Left hindlimb (tissue), 1 donor: ENCODE measurements at regions not wholly inside any gene's neighbourhood (a gene's known extent, or its start where the extent isn't known, plus 50 kb on each side); places are given as distances from the start of the nearest gene placed in this dataset.
"Not testable (repeated sequence)": the region's sequence is repeated elsewhere in the genome, so short reads cannot be mapped to it uniquely, and the experiment has no call there.

ENCODE experiments used
- DNase-seq: peaks from one replicate; pipeline ENCODE4 v3.0.0-alpha.2; 2018

DNA sequence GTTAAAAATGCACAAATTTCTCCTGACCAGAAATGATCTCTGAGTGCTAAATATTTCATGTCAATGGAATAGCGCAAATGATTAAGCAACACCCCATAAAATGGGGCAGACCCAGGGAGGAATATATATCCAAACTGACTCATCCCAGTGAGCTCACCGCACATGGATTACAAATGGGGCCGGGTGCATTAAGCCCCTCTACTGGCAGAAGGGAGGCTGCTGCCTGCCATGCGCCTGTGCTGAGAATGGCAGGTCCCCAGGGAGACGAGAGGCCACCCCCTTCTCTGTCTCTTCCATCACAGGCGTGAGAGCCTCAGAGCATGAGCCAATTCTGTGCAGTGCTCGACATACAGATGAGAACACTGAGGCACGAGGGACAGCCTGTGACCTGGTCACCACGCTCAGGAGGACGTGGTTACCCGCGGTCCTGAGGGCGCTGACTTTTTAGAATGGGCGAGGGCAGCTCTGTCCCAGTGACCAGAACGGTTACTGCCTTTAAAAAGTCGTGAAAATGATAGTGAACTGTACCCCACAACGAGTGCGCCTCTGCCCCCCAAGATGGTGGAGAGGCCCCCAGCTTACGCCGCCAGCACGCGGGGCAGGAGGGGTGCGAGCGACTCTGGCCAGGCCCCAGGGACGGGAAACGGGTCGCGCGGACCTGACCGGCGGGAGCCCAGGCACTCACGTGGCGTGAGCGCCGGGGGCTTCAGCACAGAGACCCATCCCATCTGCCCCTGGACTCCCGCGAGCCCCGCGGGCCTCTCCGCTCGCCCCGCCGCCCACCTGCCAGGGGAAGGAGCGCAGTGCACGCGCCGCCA is 130.2 kb upstream of the ALDH3B2 start:
- not testable (repeated sequence) for DNase-seq

DNA sequence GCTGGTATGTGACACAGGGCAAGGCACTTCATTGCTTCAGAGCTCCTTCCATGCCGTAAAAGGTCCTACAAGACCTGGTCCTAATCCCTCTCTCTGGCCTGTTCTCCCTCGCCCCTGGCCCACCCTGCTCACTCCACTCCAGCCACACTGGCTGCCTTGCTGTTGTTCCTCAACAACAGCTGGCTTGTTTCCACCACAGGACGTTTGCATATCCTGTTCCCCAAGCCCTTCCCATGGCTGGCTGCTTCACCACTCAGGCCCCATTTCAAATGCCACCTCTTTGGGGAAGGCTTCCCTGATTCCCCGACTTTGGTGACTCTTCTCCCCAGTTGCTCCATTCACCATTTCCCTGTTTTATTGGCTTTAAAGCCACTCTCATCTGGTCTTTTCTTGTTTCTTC is 129.1 kb upstream of the ALDH3B2 start:
- DNase-seq, result not testable (repeated sequence)

DNA sequence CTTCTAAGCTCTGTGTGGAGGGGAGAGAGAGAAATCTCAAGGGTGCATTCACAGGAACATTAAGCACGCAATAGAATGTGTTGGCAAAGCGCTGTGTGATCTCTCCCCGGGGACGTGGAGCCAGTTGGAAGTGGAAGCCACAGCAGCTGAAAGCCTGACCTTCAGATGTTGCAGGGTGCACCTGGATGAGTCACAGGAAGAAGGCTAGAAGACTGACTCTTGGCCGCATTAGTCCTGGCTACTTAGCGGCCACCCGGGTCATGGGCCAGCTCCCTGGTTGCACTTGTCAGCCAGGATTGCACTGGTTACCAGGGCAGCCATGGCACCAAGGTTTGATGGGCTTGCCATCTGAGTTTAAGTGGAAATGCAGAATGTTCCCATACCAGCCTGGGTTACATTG is 128.6 kb upstream of the ALDH3B2 start:
- not testable (repeated sequence) for DNase-seq

DNA sequence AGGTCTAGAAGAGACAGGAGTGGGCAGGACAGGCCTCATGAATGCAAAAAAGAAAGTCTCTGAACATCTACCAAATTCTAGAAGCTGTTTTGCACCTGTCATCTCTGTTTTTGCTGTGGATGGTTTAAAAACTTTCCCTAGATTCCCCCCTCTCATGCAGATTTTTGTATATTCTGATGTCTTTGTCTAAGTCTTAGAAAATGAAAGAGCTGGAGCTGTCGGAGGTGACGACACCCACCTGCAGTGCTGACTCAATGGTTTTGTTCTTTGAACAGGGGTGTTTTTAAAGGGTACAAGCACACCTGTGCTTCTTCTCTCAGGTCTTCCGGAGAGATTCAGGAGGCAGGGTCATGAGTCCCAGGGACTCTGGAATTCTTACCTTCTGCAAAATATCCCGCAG is 128.2 kb upstream of the ALDH3B2 start:
- not testable (repeated sequence) for DNase-seq

DNA sequence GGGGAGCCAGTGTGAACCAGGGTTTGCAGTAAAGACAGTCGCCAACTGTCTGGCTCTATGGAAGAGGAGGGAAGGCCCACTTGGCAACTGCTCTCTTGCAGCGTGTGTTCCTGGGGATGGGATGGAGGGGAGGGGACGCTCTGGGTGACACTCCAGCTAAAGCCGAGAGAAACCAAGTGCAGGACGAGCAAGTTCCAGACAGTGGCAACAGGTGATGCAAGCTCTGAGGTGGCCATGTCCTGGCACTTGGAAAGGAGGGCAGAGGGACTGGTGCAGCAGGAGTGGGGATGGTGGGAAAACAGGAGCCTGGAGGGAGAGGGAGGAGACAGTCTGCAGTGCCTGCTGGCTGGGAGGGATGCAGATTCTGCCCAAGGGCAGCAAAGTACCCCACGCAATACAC is 127.0 kb upstream of the ALDH3B2 start:
- not testable (repeated sequence) for DNase-seq

DNA sequence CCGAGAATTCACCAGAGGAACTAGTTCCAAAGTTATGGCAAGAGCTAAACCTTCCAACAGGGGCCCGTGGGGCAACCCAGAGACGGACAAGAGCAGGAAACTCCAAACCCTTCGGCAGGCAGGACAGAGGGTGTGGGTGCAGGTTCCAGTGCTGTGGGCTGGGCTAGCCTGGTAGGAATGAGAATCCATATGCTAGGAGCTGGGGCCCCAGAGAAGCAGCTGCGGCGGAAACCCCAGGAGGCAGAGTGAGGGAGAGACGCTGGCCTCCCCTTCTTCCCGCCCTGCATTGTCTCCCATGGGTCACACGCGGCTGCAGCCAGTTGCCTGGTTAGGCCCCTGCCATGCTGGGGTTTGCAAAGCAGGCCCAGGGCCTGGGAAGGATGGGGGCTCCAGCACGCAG is 126.2 kb upstream of the ALDH3B2 start:
- not testable (repeated sequence) for DNase-seq

DNA sequence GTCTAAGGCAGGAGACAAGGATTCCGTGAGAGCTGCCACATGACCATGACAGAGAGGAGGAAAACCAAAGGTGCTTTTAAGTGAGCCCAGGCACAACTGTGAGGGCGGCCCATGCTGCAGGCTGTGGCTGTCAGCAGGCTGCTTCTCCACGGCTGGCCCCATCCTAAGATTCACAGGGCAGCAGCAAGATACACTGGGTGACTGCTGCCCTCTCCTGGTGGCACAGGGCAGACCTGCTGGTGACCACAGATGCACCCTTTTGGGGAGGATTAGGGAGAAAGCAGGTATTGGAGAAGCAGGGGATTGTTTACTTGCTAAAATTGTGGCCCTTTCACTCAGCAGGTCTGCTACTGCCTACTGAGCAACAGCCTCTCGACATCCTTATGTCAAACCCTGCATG is 125.4 kb upstream of the ALDH3B2 start:
- DNase-seq, result not testable (repeated sequence)

DNA sequence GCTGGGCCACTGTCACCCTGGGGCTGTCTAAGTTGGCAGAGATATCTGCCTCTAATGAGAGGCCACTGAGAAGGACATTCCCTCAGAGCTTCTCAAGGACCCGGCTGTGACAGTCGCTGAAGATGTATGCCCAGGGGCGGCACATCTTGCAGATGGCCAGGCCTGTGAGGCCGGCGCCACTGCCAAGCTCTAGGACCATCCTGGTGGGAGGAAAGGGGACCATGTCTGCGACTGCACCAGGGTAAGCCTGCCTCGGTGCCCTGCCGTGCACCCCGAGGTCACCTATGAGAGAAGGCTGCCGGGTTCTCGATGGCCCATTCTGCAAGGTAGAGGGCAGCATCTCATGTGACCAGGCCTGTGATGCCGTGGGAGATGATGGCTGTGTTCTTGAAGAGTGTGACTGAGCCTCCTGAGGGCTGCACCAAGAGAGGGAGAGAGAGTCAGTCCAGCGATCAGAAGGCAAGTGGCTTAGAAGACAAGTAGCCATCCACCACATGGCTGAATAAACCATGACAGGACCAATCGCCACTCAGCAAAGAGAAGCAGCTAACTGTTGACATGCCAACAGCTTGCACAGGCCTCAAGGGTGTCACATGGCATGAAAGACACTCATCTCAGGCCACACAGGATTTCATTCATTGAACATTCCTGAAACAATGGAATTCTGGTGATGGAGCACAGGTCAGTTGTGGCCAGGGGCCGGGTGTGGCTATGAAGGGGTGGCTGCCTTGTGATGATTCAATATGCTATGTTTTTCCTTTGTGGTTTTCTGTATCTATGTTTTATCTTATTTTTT is 123.5 kb upstream of the ALDH3B2 start:
- DNase-seq, result not testable (repeated sequence)

DNA sequence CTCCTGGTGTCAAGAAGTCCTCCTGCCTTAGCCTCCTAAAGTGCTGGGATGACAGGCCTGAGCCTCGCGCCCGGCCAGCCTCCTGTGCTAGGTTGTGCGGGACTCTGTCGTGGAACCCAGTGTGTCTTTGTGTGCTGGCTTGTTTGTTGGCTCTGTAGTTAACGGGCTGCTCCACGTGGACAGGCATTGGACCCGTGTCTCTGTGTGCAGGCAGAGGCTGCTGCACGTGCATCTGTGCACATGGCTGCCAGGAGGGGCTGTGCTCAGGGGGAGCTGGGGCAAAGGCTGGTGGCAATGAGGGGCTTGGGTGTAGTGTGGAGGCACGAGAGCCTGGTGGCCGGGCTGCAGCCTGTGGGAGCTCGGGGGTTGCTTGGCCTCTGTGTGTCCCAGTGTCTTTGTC is 121.3 kb upstream of the ALDH3B2 start:
- no peak for DNase-seq

DNA sequence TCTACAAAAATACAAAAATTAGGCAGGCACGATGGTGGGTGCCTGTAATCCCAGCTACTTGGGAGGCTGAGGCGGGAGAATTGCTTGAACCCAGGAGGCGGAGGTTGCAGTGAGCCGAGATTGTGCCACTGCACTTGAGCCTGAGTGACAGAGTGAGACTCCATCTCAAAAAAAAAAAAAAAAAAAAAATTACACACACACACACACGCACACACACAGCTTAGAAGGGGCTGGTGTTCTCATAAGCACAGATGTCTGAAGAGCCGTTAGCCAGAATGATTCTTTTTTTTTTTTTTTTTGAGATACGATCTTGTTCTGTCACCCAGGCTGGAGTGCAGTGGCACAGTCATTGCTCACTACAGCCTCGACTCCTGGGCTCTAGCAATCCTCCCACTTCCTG is 119.3 kb upstream of the ALDH3B2 start:
- not testable (repeated sequence) for DNase-seq

DNA sequence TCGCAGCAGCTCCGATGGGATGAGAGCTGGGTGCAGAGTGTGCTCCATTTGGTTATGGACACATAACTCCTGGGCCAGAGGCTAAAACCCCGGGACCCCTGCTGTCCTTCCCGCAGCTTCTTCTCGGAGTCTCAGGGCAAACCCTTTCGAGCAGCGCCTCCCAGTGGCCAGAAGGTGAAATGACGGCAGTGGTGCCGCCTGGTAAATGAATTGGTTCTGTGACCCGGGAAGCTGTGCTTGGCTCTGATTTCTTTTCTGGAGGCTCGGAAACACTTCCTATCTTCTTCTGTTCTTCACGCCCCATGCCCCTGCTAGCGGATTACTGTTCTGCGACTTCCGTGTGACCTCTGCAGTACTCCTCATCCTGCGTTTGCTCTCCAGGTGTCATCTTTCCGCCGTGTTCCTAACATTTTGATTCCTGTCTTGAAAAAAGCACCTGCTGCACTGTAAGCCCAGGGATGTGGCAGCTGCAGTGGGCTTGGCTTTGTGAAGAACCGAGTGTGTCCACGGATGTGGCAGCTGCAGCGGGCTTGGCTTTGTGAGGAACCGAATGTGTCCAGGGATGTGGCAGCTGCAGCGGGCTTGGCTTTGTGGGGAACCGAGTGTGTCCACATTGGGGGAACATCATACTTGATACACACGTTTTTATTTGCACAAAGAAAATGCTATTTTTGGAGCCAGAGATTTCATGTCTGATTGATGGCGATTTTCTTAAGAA is 118.0 kb upstream of the ALDH3B2 start:
- DNase-seq, result not testable (repeated sequence)

DNA sequence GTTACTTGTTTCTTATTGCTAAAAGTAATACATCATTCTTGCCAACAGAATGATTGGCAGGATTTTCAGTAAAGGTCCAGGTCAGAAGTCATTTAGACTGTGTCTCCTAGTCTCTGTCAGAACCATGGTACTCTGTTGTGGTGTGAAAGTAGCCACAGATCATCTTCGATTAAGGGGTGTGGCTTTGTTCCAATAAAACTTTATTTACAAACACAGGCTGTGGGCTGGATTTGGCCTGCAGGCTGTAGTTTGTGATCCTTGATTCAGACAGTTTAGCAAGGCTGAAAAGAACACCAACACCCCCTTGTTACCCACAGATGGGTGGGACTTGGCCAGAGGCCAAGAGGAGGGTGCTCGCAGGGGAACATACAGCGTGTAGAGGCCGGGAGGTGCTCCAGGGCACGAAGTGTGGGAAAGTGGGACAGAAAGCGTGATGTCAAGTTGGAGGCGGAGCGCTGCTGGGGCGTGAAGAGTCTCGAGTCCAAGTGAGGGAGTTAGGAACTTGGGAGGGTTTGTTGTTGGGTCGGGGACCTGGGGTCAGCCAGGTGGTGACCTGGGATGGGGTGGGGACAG is 117.3 kb upstream of the ALDH3B2 start:
- DNase-seq, result not testable (repeated sequence)

DNA sequence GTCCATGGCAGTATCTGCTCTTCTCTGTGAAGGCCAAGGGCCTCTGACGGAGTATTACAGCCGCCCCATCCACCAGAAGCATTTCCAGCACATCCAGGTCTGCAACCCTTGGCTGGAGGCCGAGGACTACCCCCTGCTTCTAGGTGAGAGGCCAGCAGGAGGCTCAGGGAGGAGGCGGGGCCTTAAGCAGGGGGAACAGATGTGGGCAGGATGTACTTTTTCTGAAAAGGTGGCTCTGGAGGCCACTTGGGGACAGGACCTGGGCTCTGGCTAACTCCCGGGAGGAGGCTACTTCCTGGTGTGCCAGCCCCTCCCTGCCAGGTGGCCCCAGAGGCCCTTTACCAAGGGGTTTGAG is 113.9 kb upstream of the ALDH3B2 start:
- DNase-seq, result not testable (repeated sequence)

DNA sequence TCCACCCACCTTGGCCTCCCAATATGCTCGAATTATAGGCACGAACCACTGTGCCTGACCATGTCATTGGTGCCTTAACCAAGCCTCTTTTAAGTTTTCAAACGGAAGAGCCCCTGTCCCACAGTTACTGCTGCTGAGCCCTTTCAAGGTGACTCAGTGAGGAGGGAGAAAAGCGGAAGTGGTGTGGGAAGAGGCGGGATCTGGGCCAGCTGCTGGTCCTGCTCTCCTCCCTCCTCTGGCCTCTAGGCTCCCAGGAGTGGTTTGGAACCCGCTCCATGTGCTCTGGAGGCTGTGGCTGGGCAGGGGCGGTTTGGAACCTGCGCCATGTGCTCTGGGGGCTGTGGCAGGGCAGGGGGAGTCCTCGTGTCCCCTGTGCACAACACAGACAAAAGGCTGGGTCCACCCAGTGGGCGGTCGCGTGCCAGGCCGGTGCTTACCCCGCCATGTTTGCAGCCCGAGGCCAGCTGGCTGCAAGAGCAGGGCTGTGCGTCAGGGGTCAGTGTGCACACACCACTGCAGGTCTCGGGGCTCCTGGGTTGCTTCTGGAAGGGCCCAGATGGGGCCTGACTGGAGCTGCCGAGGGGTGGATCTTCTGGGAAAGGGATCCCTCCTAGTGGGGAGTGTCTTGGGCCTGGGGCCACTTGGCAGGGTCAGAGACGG is 113.4 kb upstream of the ALDH3B2 start:
- not testable (repeated sequence) for DNase-seq

DNA sequence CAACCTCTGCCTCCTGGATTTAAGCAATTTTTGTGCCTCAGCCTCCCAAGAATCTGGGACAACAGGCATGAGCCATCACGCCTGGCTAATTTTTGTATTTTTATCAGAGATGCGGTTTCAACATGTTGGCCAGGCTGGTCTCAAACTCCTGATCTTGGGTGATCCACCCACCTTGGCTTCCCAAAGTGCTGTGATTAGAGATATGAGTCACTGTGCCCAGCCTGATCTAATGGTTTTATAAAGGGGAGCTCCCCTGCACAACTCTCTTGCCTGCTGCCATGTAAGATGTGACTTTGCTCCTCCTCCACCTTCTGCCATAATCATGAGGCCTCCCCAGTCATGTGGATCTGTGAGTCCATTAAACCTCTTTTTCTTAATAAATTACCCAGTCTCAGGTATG is 107.5 kb upstream of the ALDH3B2 start:
- not testable (repeated sequence) for DNase-seq

DNA sequence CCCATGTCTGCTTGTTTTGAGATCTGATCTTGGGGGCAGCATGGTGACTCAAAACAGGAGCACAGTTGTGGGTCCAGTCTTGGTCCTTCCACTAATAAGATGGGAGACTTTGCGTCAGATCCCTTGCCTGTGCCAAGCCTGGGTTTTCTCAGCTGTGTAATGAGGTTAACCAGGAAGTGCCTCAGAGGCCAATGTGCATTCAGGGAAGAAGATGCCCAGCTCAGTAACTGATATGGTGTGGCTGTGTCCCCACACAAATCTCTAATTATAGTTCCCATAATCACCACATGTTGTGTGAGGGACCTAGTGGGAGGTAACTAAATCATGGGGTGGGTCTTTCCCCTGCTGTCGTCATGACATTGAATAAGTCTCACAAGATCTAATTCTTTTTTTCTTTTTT is 107.1 kb upstream of the ALDH3B2 start:
- DNase-seq, result not testable (repeated sequence)

DNA sequence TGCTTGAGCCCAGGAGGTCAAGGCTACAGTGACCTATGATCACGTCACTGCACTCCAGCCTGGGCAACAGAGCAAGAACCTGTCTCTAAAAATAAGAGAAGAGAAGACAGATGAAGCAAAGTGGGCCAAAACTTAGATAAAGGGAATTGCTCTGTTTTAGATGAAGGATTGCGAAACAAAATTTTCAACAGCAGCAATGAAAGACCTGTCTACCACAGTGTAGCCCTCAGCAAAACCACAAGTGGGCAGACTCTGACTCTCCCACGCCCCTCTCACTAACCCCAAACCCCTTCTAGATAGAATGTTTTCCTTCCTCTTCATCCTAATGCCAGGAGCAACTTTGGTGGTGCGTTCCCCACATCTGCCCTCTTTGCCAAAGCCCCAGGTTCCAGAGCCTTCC is 105.6 kb upstream of the ALDH3B2 start:
- no peak for DNase-seq

DNA sequence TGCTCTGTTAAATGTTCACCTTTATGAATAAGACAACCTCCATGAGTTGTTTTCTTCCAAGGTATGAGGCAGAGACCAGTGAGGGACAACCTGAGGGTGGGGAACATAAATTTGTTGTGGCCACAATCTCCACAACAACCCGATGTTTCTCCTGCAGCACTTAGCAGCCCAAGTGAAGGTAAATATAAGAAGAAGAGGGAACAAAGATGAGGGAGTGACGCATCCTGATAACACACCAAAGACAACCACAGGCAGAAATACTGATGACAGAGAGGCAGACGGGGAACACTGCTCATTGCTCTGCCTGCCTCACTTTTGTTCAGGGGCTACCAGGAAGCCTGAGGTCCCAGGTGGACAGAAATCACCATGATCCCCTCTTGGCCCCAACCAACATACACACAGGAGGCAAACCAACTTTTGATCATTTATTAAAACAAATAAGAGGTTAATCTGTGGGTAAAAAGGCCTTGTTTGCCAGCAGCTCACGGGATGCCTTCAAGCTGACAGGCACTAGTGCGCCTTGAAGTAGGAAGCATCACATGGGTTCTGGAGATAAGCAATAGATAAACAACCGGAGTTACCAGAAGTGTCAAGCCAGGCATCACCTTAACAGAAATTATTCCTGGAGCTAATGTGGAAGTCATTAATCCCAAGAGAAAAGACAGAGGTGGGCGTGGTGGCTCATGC is 104.9 kb upstream of the ALDH3B2 start:
- not testable (repeated sequence) for DNase-seq

DNA sequence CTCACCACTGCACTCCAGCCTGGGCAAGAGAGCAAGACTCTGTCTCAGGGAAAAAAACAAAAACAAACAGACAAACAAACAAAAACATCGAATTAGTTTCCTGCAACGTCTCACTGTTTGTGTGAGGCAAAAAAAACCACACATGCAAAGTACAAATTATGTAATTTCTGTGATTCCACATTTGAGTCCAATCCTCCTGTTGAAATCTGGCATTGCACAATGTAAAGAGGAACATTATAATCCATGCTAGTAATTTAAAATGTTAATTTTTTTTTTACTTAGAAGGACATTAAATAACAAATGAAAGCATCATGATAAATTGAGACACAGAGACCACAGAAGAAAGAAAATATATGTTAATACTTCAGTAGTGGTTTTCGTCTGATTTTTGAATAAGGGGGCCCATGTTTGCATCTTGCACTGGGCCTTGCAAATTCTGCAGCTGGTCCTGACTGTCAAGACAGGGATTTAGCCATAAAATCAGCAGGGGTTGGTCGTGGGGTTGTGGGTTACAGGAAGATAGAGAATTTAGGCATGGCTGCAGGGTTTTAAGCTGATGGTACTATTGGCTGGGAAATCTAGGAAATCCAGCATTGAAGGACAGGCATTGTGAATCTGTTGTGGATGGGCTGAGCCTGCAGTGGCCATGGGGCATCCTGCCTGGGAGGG is 102.6 kb upstream of the ALDH3B2 start:
- no peak for DNase-seq

DNA sequence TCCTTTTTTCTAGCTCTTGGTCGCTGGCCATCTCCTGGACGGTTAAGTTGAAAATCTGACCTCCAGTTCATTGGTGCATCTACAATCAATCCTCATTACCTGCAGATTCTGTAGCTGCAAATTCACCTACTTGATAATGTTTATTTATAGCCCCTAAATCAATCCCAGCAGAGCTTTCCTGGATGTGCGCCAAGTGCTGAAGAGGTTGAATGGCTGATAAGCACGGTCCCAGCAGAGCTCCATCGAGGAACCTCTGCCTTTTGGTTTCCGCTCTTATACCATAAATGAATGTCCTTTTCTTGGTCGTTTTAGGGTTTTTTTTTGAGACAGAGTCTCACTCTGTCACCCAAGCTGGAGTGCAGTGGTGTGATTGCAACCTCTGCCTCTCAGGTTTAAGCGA is 99.8 kb upstream of the ALDH3B2 start:
- DNase-seq, result not testable (repeated sequence)

DNA sequence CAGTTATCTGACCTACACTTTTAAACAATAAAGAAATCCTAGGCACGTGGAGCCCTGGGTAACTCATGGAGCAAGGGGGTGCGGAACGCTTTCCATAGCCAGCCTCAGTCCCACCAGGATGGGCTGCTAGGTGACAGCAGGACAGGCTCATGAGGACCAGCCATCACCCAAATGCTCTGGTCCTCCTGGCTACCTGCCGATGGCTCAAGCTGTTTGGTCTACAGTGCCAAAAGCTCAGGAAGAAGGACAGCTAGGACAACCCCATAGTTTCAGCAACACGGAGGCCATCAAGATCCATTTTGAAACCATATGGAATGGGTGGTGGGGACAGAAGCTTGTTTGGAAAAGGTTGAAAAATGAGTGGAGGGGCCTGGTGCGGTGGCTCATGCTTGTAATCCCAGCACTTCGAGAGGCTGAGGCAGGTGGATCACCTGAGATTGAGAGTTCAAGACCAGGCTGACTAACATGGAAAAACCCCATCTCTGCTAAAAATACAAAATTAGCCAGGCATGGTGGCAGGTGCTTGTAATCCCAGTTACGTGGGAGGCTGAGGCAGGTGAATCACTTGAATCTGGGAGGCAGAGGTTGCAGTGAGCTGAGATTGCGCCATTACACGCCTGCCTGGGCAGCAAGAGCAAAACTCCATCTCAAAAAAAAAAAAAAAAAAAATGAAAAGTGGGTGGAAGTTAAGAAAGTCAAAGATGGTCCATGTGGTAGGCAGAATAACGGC is 93.7 kb upstream of the ALDH3B2 start:
- DNase-seq, result not testable (repeated sequence)
